B cell (primary cell): ENCODE measurements at regions not wholly inside any gene's neighbourhood (a gene's known extent, or its start where the extent isn't known, plus 50 kb on each side); places are given as distances from the start of the nearest gene placed in this dataset.

Experiments used
- ATAC-seq: fragments of 200-7000 bp; cut with Tn5 transposase; one replicate; pipeline ENCODE4 v1.10.0; 2021; ENCODE audit warnings: low read depth, mild to moderate bottlenecking, moderate number of reproducible peaks, moderate library complexity
- CTCF ChIA-PET: fragments of 350-600 bp; sonication (Branson Sonifier 250); formaldehyde crosslinking; loops from one replicate; lab custom pipeline; 2021; ENCODE audit warnings: antibody characterized with exemption, inconsistent platforms; lab: Charles Lee
- POLR2A ChIA-PET: fragments of 350-600 bp; sonication (Branson Sonifier 250); formaldehyde crosslinking; loops from one replicate; lab custom pipeline; 2021; ENCODE audit warnings: antibody characterized with exemption; lab: Charles Lee
- DNase-seq: peaks from one replicate; pipeline ENCODE4 v3.0.0; 2013
- H2AFZ ChIP-seq: 2 replicates; pipeline ENCODE4 v1.6.1; 2012; ENCODE audit warnings: mild to moderate bottlenecking, low read depth, low read length; ENCODE audit not compliant: insufficient read depth, poor library complexity, severe bottlenecking
- H3K27ac ChIP-seq, 2 donors: 1 replicate in 1 of 2; 2 replicates in 1 of 2; pipeline ENCODE4 v1.5.1; 2012 to 2013; ENCODE audit warnings: low read length in 2 of 2, mild to moderate bottlenecking in 2 of 2, moderate library complexity in 1 of 2
- H3K27me3 ChIP-seq, 4 experiments: fragments of 200-600 bp in 1 of 4; sonication (generic) in 1 of 4; replicated peaks in 1 of 4; 1 replicate in 2 of 4; 2 replicates in 2 of 4; pipeline versions ENCODE4 v1.6.1 to v1.7.0; 2013 to 2016; ENCODE audit warnings: low read length in 3 of 4, mild to moderate bottlenecking in 2 of 4, mixed read lengths in 1 of 4, moderate library complexity in 1 of 4; ENCODE audit not compliant: insufficient read depth in 4 of 4, control insufficient read depth in 3 of 4; ENCODE audit errors: control extremely low read depth in 1 of 4
- H3K36me3 ChIP-seq, 2 experiments: replicated peaks in 1 of 2; 1 replicate in 1 of 2; 2 replicates in 1 of 2; pipeline versions ENCODE4 v1.6.1 to v1.7.1; 2013; ENCODE audit warnings: low read length in 1 of 2; ENCODE audit not compliant: insufficient read depth in 2 of 2, control insufficient read depth in 1 of 2; ENCODE audit errors: control extremely low read depth in 1 of 2, extremely low read depth in 1 of 2
- H3K4me1 ChIP-seq, 2 donors: fragments of 200-600 bp in 1 of 2; sonication (generic) in 1 of 2; 1 replicate in 1 of 2; 2 replicates in 1 of 2; pipeline versions ENCODE4 v1.5.1 to v1.6.1; 2013 to 2017; ENCODE audit warnings: low read length in 2 of 2; ENCODE audit not compliant: control insufficient read depth in 2 of 2, insufficient read depth in 2 of 2
- H3K4me2 ChIP-seq: replicated peaks from 2 replicates; pipeline ENCODE3; 2012; ENCODE audit warnings: mild to moderate bottlenecking, low read depth, low read length; ENCODE audit not compliant: poor library complexity, severe bottlenecking
- H3K4me3 ChIP-seq, 5 experiments: fragments of 200-600 bp in 1 of 5; sonication (generic) in 1 of 5; 1 replicate in 3 of 5; 2 replicates in 2 of 5; pipeline versions ENCODE4 v1.5.1 to v1.7.0; 2011 to 2016; ENCODE audit warnings: low read length in 4 of 5, mild to moderate bottlenecking in 4 of 5, low read depth in 2 of 5, control low read depth in 1 of 5, moderate library complexity in 1 of 5; ENCODE audit not compliant: insufficient read depth in 1 of 5; ENCODE audit errors: control extremely low read depth in 1 of 5, extremely low read depth in 1 of 5
- H3K79me2 ChIP-seq: fragments of 200-600 bp; sonication (generic); one replicate; pipeline ENCODE4 v1.6.0; 2016; ENCODE audit warnings: low read length; ENCODE audit not compliant: control insufficient read depth, insufficient read depth
- H3K9ac ChIP-seq: fragments of 200-600 bp; sonication (generic); 2 replicates; pipeline ENCODE4 v1.6.1; 2017; ENCODE audit warnings: mild to moderate bottlenecking, low read length, moderate library complexity
- H3K9me3 ChIP-seq, 3 donors: one replicate each; pipeline versions ENCODE4 v1.6.1 to v1.7.1; 2013; ENCODE audit warnings: low read length in 2 of 3; ENCODE audit not compliant: control insufficient read depth in 2 of 3, insufficient read depth in 1 of 3; ENCODE audit errors: control extremely low read depth in 1 of 3
- H4K20me1 ChIP-seq: 2 replicates; pipeline ENCODE4 v1.6.0; 2012; ENCODE audit warnings: mild to moderate bottlenecking, low read length; ENCODE audit not compliant: insufficient read depth, control insufficient read depth, poor library complexity, severe bottlenecking
- H3K27ac Mint-ChIP-seq: one replicate; pipeline ENCODE4 v1.8.0; 2021; ENCODE audit warnings: mixed read lengths
- H3K27me3 Mint-ChIP-seq: one replicate; pipeline ENCODE4 v1.8.0; 2021; ENCODE audit warnings: mixed read lengths
- H3K4me1 Mint-ChIP-seq: one replicate; pipeline ENCODE4 v1.8.0; 2021; ENCODE audit warnings: mixed read lengths
- H3K4me3 Mint-ChIP-seq: one replicate; pipeline ENCODE4 v1.8.0; 2021; ENCODE audit warnings: mixed read lengths
- H3K9me3 Mint-ChIP-seq: one replicate; pipeline ENCODE4 v1.8.0; 2022; ENCODE audit warnings: mixed read lengths; ENCODE audit not compliant: insufficient read depth
- CTCF ChIP-seq: fragments of 200-600 bp; IDR thresholded peaks from one replicate; pipeline ENCODE4 v1.8.0; 2022; ENCODE audit warnings: antibody characterized with exemption, mild to moderate bottlenecking
- EZH2 ChIP-seq: IDR thresholded peaks from 2 replicates; pipeline ENCODE4 v1.6.1; 2012; ENCODE audit warnings: borderline replicate concordance, low read depth, mild to moderate bottlenecking, moderate library complexity, low read length; ENCODE audit not compliant: insufficient read depth, poor library complexity, severe bottlenecking
- WGBS: methylation state at CpG from one replicate; pipeline ENCODE4 v1.1.5; 2013; ENCODE audit warnings: missing lambda C conversion rate; ENCODE audit not compliant: insufficient coverage; 5-methylcytosine and 5-hydroxymethylcytosine counted together
- intact Hi-C: fragments of 100-400 bp; cut with micrococcal nuclease; formaldehyde crosslinking; loops from one replicate; pipeline ENCODE4 v1.10.0; 2022

DNA sequence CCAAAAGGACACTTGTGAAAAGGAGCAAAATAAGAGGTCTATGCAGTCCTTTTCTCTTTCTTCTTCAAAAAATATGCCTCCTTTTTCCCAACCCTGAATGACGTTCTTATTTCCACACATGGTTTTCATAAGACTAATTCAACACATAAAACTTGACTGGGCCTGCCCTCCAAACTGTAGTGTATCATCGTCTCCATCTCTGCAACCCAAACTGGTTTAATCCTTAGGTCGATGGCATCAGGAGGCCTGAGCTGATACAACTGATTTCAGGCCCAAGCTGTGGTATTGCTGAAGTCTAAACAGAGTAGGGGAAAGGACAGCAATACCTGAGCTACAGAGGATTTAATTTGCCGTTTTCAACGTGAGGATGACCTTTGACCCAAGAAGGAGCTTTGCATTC, 130.0 kb upstream of the MTNR1B start:
- TF ChIP-seq EZH2 (no peak), CTCF (no peak)
- no peaks in the 10 kb centered on the region for H3K27me3 ChIP-seq
- intact Hi-C loops: no loop called here
- ChIA-PET CTCF (no interaction called here), POLR2A (no interaction called here)
- Mint-ChIP-seq H3K9me3 (no peaks in the 10 kb centered on the region), H3K4me3 (no peak overlapping the region), H3K4me1 (no peaks in the 10 kb centered on the region), H3K27ac (no peak overlapping the region), H3K27me3 (no peaks in the 10 kb centered on the region)
- ATAC-seq (no peak), DNase-seq (no peak)
- peaks cover 0 to 4% (median 0%) of the 10 kb centered on the region in 3 donors for H3K9me3 ChIP-seq
- no peaks in the 10 kb centered on the region for H3K79me2 ChIP-seq
- no peak overlapping the region for H3K27ac ChIP-seq
- H3K9ac ChIP-seq: no peak overlapping the region
- no peak overlapping the region for H2AFZ ChIP-seq
- H3K4me1 ChIP-seq: no peaks in the 10 kb centered on the region
- WGBS: 97% methylated on average over 5 of the region's 5 CpGs
- H3K4me3 ChIP-seq: no peak overlapping the region
- H3K36me3 ChIP-seq: no peaks in the 10 kb centered on the region
- H3K4me2 ChIP-seq: no peak overlapping the region
- H4K20me1 ChIP-seq: no peaks in the 10 kb centered on the region

GRCh38 chr11:92841719-92842118, 127.7 kb upstream of the MTNR1B start:
- no CpG with 5 or more reads among the region's 1 CpG for WGBS
- H2AFZ ChIP-seq: no peak overlapping the region
- no peak overlapping the region for H3K27ac Mint-ChIP-seq
- no peaks in the 10 kb centered on the region for H3K79me2 ChIP-seq
- no peaks in the 10 kb centered on the region for H3K27me3 Mint-ChIP-seq
- no peaks in the 10 kb centered on the region for H4K20me1 ChIP-seq
- H3K4me1 ChIP-seq: no peaks in the 10 kb centered on the region
- H3K27me3 ChIP-seq: no peaks in the 10 kb centered on the region
- no peak overlapping the region for H3K4me3 Mint-ChIP-seq
- DNase-seq: no peak
- no peak overlapping the region for H3K4me2 ChIP-seq
- H3K27ac ChIP-seq: no peak overlapping the region
- intact Hi-C loops: no loop called here
- ChIA-PET CTCF (no interaction called here), POLR2A (no interaction called here)
- H3K9me3 ChIP-seq: peaks cover 0 to 4% (median 0%) of the 10 kb centered on the region in 3 donors
- ATAC-seq: no peak
- H3K4me1 Mint-ChIP-seq: no peaks in the 10 kb centered on the region
- TF ChIP-seq EZH2: no peak
- TF ChIP-seq CTCF: no peak
- H3K36me3 ChIP-seq: no peaks in the 10 kb centered on the region
- H3K4me3 ChIP-seq: no peak overlapping the region
- H3K9me3 Mint-ChIP-seq: no peaks in the 10 kb centered on the region
- no peak overlapping the region for H3K9ac ChIP-seq
